Mucosa of gallbladder (tissue), 1 donor: ENCODE measurements at regions not wholly inside any gene's neighbourhood (a gene's known extent, or its start where the extent isn't known, plus 50 kb on each side); places are given as distances from the start of the nearest gene placed in this dataset.
A peak's percentile ranks its signal among the peaks of the same experiment; 100 is the strongest.

Experiments used
- DNase-seq: peaks from one replicate; pipeline ENCODE4 v3.0.0-alpha.2; 2020; ENCODE audit warnings: low spot score
- donor health status: DM: no; HTN: no; CAD: no.

- no peak for DNase-seq
These were observed 687.0 kb downstream of the TYW1 start for GRCh38 chr7:67683628-67684027.

- DNase-seq, result no peak
These were observed 694.1 kb downstream of the TYW1 start for GRCh38 chr7:67690700-67691099.

GRCh38 chr7:67692425-67692824 lies 695.8 kb downstream of the TYW1 start:
- DNase-seq, result peak; percentile 33

DNA sequence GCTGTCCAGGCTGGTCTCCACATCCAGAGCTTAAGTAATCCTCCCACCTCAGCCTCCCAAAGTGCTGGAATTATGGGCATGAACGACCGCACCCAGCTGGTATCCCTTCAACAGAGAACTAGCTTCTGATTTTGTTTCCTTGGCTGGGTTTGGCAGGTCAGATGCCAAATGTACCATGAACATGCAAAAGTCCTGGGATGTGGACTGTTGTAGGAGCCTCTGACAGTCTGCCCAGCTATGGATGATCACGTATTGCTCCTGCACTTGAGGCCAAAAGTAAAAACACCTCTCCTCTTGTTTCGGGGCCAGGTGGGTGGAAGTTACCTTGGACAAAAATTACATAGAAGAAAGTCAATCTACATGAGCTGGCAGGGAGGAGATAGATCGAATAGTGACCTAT lies 699.5 kb downstream of the TYW1 start:
- DNase-seq, result no peak

- peak; percentile 48 for DNase-seq
These were observed 700.2 kb downstream of the TYW1 start for GRCh38 chr7:67696878-67697277.

- DNase-seq, result no peak
These were observed 701.7 kb downstream of the TYW1 start for GRCh38 chr7:67698354-67698753.

- DNase-seq, result no peak
These were observed 709.2 kb downstream of the TYW1 start for GRCh38 chr7:67705850-67706249.

DNA sequence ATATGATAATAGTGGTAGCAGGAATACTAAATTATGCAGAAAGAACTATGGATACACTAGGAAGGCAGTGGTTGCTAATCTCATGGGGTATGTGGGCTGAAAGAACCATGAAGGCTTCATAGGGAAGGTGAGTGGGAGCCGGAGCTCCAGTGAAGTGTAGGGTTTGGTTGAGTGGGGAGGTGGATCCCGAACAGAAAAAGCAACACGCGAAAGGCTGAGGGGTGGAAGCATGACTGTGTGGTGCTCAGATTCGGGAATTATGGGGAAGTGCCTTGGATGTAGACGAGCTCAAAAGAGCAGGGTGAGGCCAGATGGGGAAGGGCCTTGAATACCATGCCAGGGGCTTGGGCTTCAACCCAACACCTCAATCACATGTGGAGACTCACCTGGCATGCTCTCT lies 715.1 kb downstream of the TYW1 start:
- no peak for DNase-seq

GRCh38 chr7:67713451-67714056 lies 716.9 kb downstream of the TYW1 start:
- no peak for DNase-seq

GRCh38 chr7:67716729-67717128 lies 720.1 kb downstream of the TYW1 start:
- DNase-seq, result no peak

GRCh38 chr7:67723591-67723990 lies 727.0 kb downstream of the TYW1 start:
- no peak for DNase-seq

- DNase-seq, result no peak
These were observed 727.8 kb downstream of the TYW1 start for GRCh38 chr7:67724435-67724834.

DNA sequence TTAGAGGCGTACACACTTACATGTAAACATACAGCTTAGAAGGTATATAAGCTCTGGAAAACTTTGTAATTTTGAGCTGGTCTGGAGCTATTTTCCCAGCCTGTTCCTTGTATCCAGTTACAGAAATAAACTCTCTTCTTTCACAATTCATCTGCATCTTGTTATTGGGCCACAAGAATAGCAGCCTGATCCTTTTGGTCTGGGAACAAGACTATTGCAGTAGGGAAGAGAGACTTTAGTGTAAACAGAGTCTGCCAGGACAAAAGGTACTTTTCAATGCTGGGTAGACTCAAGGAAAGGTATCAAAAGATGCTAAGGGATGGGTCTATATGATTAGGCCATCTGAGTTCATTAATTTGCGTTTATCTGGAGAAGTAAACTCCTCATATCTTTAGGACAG lies 728.3 kb downstream of the TYW1 start:
- DNase-seq, result no peak

DNA sequence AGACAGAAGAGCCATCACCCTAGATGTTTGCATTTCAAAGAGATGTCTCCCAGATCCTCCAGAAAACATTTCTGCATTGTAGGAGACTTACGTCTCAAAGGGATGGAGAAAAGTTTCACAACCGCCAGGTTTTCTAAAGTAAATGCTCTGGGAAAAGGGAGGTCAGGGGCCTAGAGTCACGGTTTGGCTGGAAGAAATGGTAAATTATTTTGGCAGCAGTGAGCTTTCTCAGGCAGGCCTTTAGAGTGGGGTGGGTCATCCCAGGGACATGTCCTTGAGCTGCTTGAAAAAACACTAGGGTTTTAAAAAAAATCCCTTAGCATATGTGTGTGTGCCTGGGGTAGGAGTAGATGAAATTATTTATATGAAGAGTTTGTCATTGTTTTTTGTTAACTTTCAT lies 728.8 kb downstream of the TYW1 start:
- no peak for DNase-seq

DNA sequence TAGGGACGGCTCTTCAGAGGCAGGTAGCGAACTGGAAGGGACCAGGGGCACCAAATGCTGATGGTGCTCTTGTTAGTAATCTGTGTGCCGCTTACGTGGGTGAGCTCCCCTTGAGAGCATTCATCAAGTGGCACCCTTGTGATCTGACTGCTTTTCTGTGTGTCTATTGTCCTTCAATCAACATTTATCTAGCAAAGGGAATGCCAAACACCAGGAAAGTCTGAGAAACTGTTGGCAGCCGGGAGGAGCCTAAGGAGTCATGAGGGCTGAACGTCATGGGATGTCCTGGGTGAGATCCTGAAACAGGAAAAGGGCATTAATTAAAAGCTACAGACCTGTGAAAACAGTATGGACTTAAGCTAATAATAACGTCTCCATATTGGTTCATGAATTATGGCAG lies 733.1 kb downstream of the TYW1 start:
- no peak for DNase-seq

GRCh38 chr7:67731704-67732103 lies 735.1 kb downstream of the TYW1 start:
- DNase-seq, result no peak

DNA sequence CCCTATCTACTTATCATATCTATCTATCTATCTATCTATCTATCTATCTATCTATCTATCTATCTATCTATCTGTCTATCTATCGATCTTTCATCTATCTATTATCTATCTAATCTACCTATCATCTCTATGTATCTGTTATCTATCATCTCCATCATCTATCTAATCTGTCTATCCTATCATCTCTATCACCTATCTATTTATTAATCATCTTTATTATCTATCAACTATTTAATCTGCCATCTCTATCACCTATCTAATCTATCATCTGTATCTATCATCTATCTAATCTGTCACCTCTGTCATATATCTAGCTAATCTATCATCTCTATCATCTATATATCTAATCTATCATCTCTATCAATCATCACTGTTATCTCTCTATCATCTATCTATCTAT lies 736.3 kb downstream of the TYW1 start:
- no peak for DNase-seq

- DNase-seq, result no peak
These were observed 741.5 kb downstream of the TYW1 start for GRCh38 chr7:67738145-67738544.

- DNase-seq, result peak; percentile 49
These were observed 742.3 kb downstream of the TYW1 start for GRCh38 chr7:67738958-67739357.

GRCh38 chr7:67743501-67743900 lies 746.9 kb downstream of the TYW1 start:
- DNase-seq, result no peak

GRCh38 chr7:67752227-67752626 lies 755.6 kb downstream of the TYW1 start:
- no peak for DNase-seq

DNA sequence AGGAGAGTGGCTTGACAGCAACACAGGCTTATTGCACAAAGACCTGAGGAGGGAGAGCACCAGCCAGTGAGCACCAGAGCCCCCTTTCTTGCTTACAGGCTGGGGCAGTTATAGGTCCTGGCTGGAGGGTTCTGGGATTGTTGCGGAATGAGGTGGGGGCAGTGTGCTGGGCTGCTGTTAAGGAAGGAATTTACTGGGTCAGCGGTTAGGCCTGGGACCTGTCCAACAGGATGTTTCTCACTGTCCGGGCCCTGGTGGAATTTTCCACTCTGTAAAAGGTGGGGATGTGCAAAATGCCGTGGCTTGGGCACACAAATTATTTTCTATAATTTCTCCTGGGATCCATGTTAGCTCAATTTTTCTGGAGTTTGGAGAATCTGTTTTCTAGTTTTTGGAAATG lies 757.3 kb downstream of the TYW1 start:
- DNase-seq, result peak; percentile 41

- DNase-seq, result no peak
These were observed 758.0 kb downstream of the TYW1 start for GRCh38 chr7:67754651-67755050.

DNA sequence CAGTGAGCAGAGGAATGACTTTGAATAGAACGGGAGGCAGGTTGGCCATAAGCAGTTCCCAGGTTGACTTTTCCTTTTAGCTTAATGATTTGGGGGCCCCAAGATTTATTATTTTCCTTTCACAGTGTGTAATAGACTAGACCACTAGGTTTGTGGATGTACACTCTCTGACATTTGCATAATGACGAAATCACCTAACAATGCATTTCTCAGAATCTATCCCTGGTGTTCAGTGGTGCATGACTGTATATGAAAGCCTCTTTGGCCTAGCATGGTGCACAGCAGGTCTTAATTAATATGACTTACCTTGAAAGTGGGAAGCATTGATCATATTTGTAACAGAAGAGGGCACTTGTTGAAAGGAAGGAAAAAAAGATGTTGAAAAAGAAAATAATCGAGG lies 761.9 kb downstream of the TYW1 start:
- DNase-seq, result no peak

GRCh38 chr7:67760971-67761370 lies 764.3 kb downstream of the TYW1 start:
- no peak for DNase-seq
